Large intestine (tissue), 3 donors: ENCODE measurements at regions not wholly inside any gene's neighbourhood (a gene's known extent, or its start where the extent isn't known, plus 50 kb on each side); places are given as distances from the start of the nearest gene placed in this dataset.
A peak's percentile ranks its signal among the peaks of the same experiment; 100 is the strongest.

ENCODE experiments used
- DNase-seq, 2 donors: peaks; one replicate each; pipeline versions ENCODE4 v3.0.0 to v3.0.0-alpha.2; 2013
- H3K27ac ChIP-seq: one replicate; pipeline ENCODE4 v1.5.1; 2013; ENCODE audit warnings: low read length
- H3K27me3 ChIP-seq: 2 replicates; pipeline ENCODE4 v1.6.1; 2013; ENCODE audit warnings: low read length; ENCODE audit not compliant: control insufficient read depth, insufficient read depth
- H3K36me3 ChIP-seq: 2 replicates; pipeline ENCODE4 v1.6.1; 2013; ENCODE audit warnings: low read length; ENCODE audit not compliant: control insufficient read depth, insufficient read depth
- H3K4me1 ChIP-seq: one replicate; pipeline ENCODE4 v1.6.1; 2013; ENCODE audit warnings: low read length; ENCODE audit not compliant: control insufficient read depth, insufficient read depth
- H3K4me3 ChIP-seq: one replicate; pipeline ENCODE4 v1.5.1; 2013; ENCODE audit warnings: low read length
- H3K9me3 ChIP-seq: one replicate; pipeline ENCODE4 v1.6.1; 2013; ENCODE audit warnings: mild to moderate bottlenecking, low read depth, low read length, moderate library complexity; ENCODE audit not compliant: control insufficient read depth
- WGBS: methylation state at CpG from one replicate; pipeline ENCODE4 v1.1.5; 2013; ENCODE audit warnings: low lambda C conversion rate; ENCODE audit not compliant: insufficient coverage; 5-methylcytosine and 5-hydroxymethylcytosine counted together

- Histone ChIP-seq H3K27me3 (no peaks in the 10 kb centered on the region), H3K4me3 (no peak overlapping the region), H3K9me3 (peaks cover 6% of the 10 kb centered on the region), H3K36me3 (no peaks in the 10 kb centered on the region), H3K4me1 (no peaks in the 10 kb centered on the region), H3K27ac (no peak overlapping the region)
- DNase-seq = no peak
Observed at GRCh38 chr4:96166806-96167205, 326.9 kb downstream of the PDHA2 start.

GRCh38 chr4:96170198-96170597 is 330.3 kb downstream of the PDHA2 start:
- Histone ChIP-seq H3K27me3 (no peaks in the 10 kb centered on the region), H3K27ac (no peak overlapping the region), H3K36me3 (no peaks in the 10 kb centered on the region), H3K9me3 (peaks cover 6% of the 10 kb centered on the region), H3K4me3 (no peak overlapping the region), H3K4me1 (no peaks in the 10 kb centered on the region)
- no peak for DNase-seq
- WGBS = no CpG with 5 or more reads among the region's 14 CpGs

- Histone ChIP-seq H3K27ac (no peak overlapping the region), H3K4me3 (no peak overlapping the region), H3K4me1 (no peaks in the 10 kb centered on the region), H3K9me3 (peaks cover 6% of the 10 kb centered on the region), H3K27me3 (no peaks in the 10 kb centered on the region), H3K36me3 (no peaks in the 10 kb centered on the region)
- WGBS = 40% methylated on average over 1 of the region's 3 CpGs
- DNase-seq = no peak
Observed at GRCh38 chr4:96173756-96174155, 333.9 kb downstream of the PDHA2 start.

- DNase-seq = no peak
- Histone ChIP-seq H3K4me1 (no peaks in the 10 kb centered on the region), H3K27me3 (no peaks in the 10 kb centered on the region), H3K4me3 (no peak overlapping the region), H3K36me3 (no peaks in the 10 kb centered on the region), H3K27ac (no peak overlapping the region), H3K9me3 (peaks cover 1% of the 10 kb centered on the region)
- 80% methylated on average over 3 of the region's 4 CpGs for WGBS
Observed at GRCh38 chr4:96175871-96176270, 336.0 kb downstream of the PDHA2 start.

GRCh38 chr4:96183611-96184010 is 343.7 kb downstream of the PDHA2 start:
- DNase-seq = peak in 1 of 2 donors; percentile 5
- H3K4me1 ChIP-seq = no peaks in the 10 kb centered on the region
- no peak overlapping the region for H3K27ac ChIP-seq
- WGBS = 86% methylated on average over 1 of the region's 3 CpGs
- no peak overlapping the region for H3K4me3 ChIP-seq
- H3K27me3 ChIP-seq = no peaks in the 10 kb centered on the region
- H3K9me3 ChIP-seq = no peaks in the 10 kb centered on the region
- H3K36me3 ChIP-seq = no peaks in the 10 kb centered on the region

- Histone ChIP-seq H3K36me3 (no peaks in the 10 kb centered on the region), H3K27ac (no peak overlapping the region), H3K9me3 (no peaks in the 10 kb centered on the region), H3K4me1 (no peaks in the 10 kb centered on the region), H3K27me3 (no peaks in the 10 kb centered on the region), H3K4me3 (no peak overlapping the region)
- DNase-seq = no peak
- 50% methylated on average over 2 of the region's 2 CpGs for WGBS
Observed at GRCh38 chr4:96186593-96186992, 346.7 kb downstream of the PDHA2 start.

- Histone ChIP-seq H3K4me1 (no peaks in the 10 kb centered on the region), H3K36me3 (no peaks in the 10 kb centered on the region), H3K9me3 (no peaks in the 10 kb centered on the region), H3K27ac (no peak overlapping the region), H3K27me3 (no peaks in the 10 kb centered on the region), H3K4me3 (no peak overlapping the region)
- DNase-seq = no peak
Observed at GRCh38 chr4:96189761-96190160, 349.9 kb downstream of the PDHA2 start.

- WGBS = no CpG with 5 or more reads among the region's 1 CpG
- Histone ChIP-seq H3K27ac (no peak overlapping the region), H3K27me3 (no peaks in the 10 kb centered on the region), H3K4me3 (no peak overlapping the region), H3K9me3 (no peaks in the 10 kb centered on the region), H3K36me3 (no peaks in the 10 kb centered on the region), H3K4me1 (no peaks in the 10 kb centered on the region)
- DNase-seq = no peak
Observed at GRCh38 chr4:96193061-96193460, 353.2 kb downstream of the PDHA2 start.

- WGBS = no CpG with 5 or more reads among the region's 1 CpG
- no peaks in the 10 kb centered on the region for H3K27me3 ChIP-seq
- no peaks in the 10 kb centered on the region for H3K36me3 ChIP-seq
- H3K27ac ChIP-seq = no peak overlapping the region
- H3K4me1 ChIP-seq = no peaks in the 10 kb centered on the region
- no peaks in the 10 kb centered on the region for H3K9me3 ChIP-seq
- no peak for DNase-seq
- H3K4me3 ChIP-seq = no peak overlapping the region
Observed at GRCh38 chr4:96194993-96195392, 355.1 kb downstream of the PDHA2 start.

GRCh38 chr4:96205143-96205936 is 365.4 kb downstream of the PDHA2 start:
- H3K9me3 ChIP-seq = no peaks in the 10 kb centered on the region
- H3K4me3 ChIP-seq = no peak overlapping the region
- H3K36me3 ChIP-seq = no peaks in the 10 kb centered on the region
- DNase-seq = no peak
- WGBS = no CpG with 5 or more reads among the region's 5 CpGs
- H3K4me1 ChIP-seq = no peaks in the 10 kb centered on the region
- H3K27ac ChIP-seq = no peak overlapping the region
- no peaks in the 10 kb centered on the region for H3K27me3 ChIP-seq

- 94% methylated on average over 3 of the region's 5 CpGs for WGBS
- no peak overlapping the region for H3K4me3 ChIP-seq
Observed at GRCh38 chr4:96227515-96227914, 387.6 kb downstream of the PDHA2 start.

More at GRCh38 chr4:96227515-96227914, 387.6 kb downstream of the PDHA2 start:
- no peak for DNase-seq
- Histone ChIP-seq H3K36me3 (no peaks in the 10 kb centered on the region), H3K9me3 (peaks cover 3% of the 10 kb centered on the region), H3K4me1 (no peaks in the 10 kb centered on the region), H3K27ac (no peak overlapping the region), H3K27me3 (no peaks in the 10 kb centered on the region)
